ENCODE measurements at regions not wholly inside any gene's neighbourhood (a gene's known extent, or its start where the extent isn't known, plus 50 kb on each side); places are given as distances from the start of the nearest gene placed in this dataset.

DNA sequence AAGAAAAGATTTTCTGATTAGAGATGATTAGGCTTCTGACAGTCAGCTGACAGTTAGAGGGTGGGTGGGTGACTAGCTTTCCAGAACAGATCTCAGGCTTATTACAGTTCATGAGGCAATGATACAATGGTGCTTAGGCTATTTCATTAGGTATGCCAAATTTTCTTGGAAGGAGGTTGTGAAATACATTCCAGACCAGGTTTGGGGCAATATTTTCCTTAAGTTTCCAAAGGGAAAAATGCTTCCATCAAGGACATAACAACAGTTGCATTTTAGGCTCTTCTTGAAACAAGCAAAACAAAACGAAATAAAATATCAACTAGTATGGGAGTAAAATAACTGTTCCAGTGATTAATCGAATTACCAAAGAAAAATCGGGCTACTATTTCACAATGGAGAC lies 59.3 kb upstream of the CNTN1 start:
- Histone ChIP-seq H3K36me3 (ENCODE audit: control insufficient read depth in 4 of 4, insufficient read depth in 3 of 4, low read depth in 1 of 4, low read length in 3 of 4) (no peaks in the 10 kb centered on the region), H3K27ac (ENCODE audit: low read depth in 1 of 2, low read length in 2 of 2) (no peak overlapping the region), H3K9ac (ENCODE audit: low read depth in 1 of 2, low read length in 2 of 2) (no peak overlapping the region), H3K9me3 (ENCODE audit: control insufficient read depth in 4 of 4, low read length in 3 of 4) (no peaks in the 10 kb centered on the region), H3K4me1 (ENCODE audit: control insufficient read depth in 4 of 4, insufficient read depth in 4 of 4, low read length in 3 of 4) (no peaks in the 10 kb centered on the region), H3K27me3 (ENCODE audit: control insufficient read depth in 4 of 4, insufficient read depth in 4 of 4, low read length in 3 of 4) (no peaks in the 10 kb centered on the region), H3K4me3 (ENCODE audit: low read depth in 1 of 3, low read length in 3 of 3) (no peak overlapping the region)
- WGBS: 67% methylated on average over 3 of the region's 3 CpGs
- TF ChIP-seq, protein P1, sequence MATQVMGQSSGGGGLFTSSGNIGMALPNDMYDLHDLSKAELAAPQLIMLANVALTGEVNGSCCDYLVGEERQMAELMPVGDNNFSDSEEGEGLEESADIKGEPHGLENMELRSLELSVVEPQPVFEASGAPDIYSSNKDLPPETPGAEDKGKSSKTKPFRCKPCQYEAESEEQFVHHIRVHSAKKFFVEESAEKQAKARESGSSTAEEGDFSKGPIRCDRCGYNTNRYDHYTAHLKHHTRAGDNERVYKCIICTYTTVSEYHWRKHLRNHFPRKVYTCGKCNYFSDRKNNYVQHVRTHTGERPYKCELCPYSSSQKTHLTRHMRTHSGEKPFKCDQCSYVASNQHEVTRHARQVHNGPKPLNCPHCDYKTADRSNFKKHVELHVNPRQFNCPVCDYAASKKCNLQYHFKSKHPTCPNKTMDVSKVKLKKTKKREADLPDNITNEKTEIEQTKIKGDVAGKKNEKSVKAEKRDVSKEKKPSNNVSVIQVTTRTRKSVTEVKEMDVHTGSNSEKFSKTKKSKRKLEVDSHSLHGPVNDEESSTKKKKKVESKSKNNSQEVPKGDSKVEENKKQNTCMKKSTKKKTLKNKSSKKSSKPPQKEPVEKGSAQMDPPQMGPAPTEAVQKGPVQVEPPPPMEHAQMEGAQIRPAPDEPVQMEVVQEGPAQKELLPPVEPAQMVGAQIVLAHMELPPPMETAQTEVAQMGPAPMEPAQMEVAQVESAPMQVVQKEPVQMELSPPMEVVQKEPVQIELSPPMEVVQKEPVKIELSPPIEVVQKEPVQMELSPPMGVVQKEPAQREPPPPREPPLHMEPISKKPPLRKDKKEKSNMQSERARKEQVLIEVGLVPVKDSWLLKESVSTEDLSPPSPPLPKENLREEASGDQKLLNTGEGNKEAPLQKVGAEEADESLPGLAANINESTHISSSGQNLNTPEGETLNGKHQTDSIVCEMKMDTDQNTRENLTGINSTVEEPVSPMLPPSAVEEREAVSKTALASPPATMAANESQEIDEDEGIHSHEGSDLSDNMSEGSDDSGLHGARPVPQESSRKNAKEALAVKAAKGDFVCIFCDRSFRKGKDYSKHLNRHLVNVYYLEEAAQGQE (IDR thresholded peaks at IDR 0.05): no peak
- TF ChIP-seq, protein P2, sequence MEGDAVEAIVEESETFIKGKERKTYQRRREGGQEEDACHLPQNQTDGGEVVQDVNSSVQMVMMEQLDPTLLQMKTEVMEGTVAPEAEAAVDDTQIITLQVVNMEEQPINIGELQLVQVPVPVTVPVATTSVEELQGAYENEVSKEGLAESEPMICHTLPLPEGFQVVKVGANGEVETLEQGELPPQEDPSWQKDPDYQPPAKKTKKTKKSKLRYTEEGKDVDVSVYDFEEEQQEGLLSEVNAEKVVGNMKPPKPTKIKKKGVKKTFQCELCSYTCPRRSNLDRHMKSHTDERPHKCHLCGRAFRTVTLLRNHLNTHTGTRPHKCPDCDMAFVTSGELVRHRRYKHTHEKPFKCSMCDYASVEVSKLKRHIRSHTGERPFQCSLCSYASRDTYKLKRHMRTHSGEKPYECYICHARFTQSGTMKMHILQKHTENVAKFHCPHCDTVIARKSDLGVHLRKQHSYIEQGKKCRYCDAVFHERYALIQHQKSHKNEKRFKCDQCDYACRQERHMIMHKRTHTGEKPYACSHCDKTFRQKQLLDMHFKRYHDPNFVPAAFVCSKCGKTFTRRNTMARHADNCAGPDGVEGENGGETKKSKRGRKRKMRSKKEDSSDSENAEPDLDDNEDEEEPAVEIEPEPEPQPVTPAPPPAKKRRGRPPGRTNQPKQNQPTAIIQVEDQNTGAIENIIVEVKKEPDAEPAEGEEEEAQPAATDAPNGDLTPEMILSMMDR (IDR thresholded peaks at IDR 0.05; ENCODE audit: low read depth, low read length, missing input control): no peak
- TF ChIP-seq RXRA (IDR thresholded peaks at IDR 0.05) (no peak), RAD21 (IDR thresholded peaks at IDR 0.05) (no peak), NR2F2 (IDR thresholded peaks at IDR 0.05) (no peak)
- TF ChIP-seq, protein P3, sequence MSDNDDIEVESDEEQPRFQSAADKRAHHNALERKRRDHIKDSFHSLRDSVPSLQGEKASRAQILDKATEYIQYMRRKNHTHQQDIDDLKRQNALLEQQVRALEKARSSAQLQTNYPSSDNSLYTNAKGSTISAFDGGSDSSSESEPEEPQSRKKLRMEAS (IDR thresholded peaks at IDR 0.05): no peak
- no peak for DNase-seq (ENCODE audit: low spot score)

DNA sequence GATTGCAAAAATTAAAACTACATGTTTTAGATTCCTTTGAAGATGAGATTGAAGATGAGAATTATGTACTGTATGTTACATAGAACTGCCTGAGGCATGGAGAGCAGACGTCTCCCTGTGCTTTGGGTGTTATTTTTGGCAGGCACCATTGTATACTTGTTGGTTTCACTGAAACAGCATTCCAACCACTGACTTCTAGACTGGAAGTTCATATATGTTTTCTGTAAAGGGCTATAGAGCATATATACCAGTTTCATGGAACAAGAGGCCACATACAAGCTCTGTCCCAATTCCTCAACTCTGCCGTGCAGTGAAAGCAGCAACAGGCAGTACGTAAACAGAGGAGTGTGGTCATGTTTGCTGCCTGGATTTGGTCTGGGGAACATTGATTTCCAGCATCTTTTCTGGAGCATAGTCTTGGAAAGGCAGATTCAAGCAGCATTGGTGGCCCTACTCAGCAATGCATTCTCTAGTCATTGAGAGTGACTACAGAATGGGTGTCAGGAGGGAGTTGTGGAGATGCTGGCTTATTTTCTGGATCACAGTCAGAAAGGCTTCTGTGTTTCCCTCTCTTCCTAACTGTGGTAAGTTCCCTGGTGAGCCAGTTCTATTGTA lies 57.6 kb upstream of the CNTN1 start:
- TF ChIP-seq NR2F2 (IDR thresholded peaks at IDR 0.05) (no peak), FOXA1 (IDR thresholded peaks at IDR 0.05) (no peak), YY1 (IDR thresholded peaks at IDR 0.05) (no peak), HNF4A (conservative IDR thresholded peaks at IDR 0.05) (no peak), HNF4G (IDR thresholded peaks at IDR 0.05) (no peak), FOXA2 (IDR thresholded peaks at IDR 0.05) (no peak), JUND (IDR thresholded peaks at IDR 0.05) (no peak)
- TF ChIP-seq, protein P1 (IDR thresholded peaks at IDR 0.05): no peak
- TF ChIP-seq, protein P2 (IDR thresholded peaks at IDR 0.05; ENCODE audit: low read depth, low read length, missing input control): no peak
- TF ChIP-seq, protein P3 (IDR thresholded peaks at IDR 0.05): no peak
- no peaks in the 10 kb centered on the region for H3K4me1 ChIP-seq (ENCODE audit: control insufficient read depth in 4 of 4, insufficient read depth in 4 of 4, low read length in 3 of 4)
- H3K9ac ChIP-seq (ENCODE audit: low read depth in 1 of 2, low read length in 2 of 2): no peak overlapping the region
- WGBS: 30% methylated on average over 3 of the region's 3 CpGs
- no peak overlapping the region for H3K4me3 ChIP-seq (ENCODE audit: low read depth in 1 of 3, low read length in 3 of 3)
- no peak overlapping the region for H3K27ac ChIP-seq (ENCODE audit: low read depth in 1 of 2, low read length in 2 of 2)
- DNase-seq (ENCODE audit: low spot score): no peak
- H3K27me3 ChIP-seq (ENCODE audit: control insufficient read depth in 4 of 4, insufficient read depth in 4 of 4, low read length in 3 of 4): no peaks in the 10 kb centered on the region
- no peaks in the 10 kb centered on the region for H3K36me3 ChIP-seq (ENCODE audit: control insufficient read depth in 4 of 4, insufficient read depth in 3 of 4, low read depth in 1 of 4, low read length in 3 of 4)
- no peaks in the 10 kb centered on the region for H3K9me3 ChIP-seq (ENCODE audit: control insufficient read depth in 4 of 4, low read length in 3 of 4)

All from liver (tissue), 8 donors.